AG04450 (cell line): ENCODE measurements at regions not wholly inside any gene's neighbourhood (a gene's known extent, or its start where the extent isn't known, plus 50 kb on each side); places are given as distances from the start of the nearest gene placed in this dataset.

ENCODE experiments used
- CTCF ChIA-PET: fragments of 300-600, 350-600 bp; formaldehyde crosslinking; extraction: SDS; loops from one replicate; lab custom pipeline; 2022; ENCODE audit warnings: antibody characterized with exemption, inconsistent platforms; lab: Charles Lee
- POLR2A ChIA-PET: fragments of 350-600 bp; formaldehyde crosslinking; extraction: SDS; loops from one replicate; lab custom pipeline; 2021; ENCODE audit warnings: antibody characterized with exemption, inconsistent platforms; lab: Yijun Ruan, JAX
- DNase-seq: peaks from one replicate; pipeline ENCODE4 v3.0.0-alpha.2; 2011; ENCODE audit warnings: low read depth, low spot score
- H3K27ac ChIP-seq: one replicate; pipeline ENCODE4 v1.5.1; 2012; ENCODE audit warnings: low read depth, low read length, control low read depth
- H3K27me3 ChIP-seq: one replicate; pipeline ENCODE4 v1.6.0; 2012; ENCODE audit warnings: low read length; ENCODE audit not compliant: control insufficient read depth, insufficient read depth
- H3K4me3 ChIP-seq: 2 replicates; pipeline ENCODE4 v1.5.1; 2011; ENCODE audit warnings: mild to moderate bottlenecking, low read depth, low read length, control low read depth
- H3K9me3 ChIP-seq: 2 replicates; pipeline ENCODE4 v1.5.1; 2012; ENCODE audit warnings: low read length; ENCODE audit not compliant: control insufficient read depth, insufficient read depth
- TF ChIP-seq, protein P1 (sequence below): IDR thresholded peaks from 2 replicates; pipeline ENCODE4 v1.5.1; 2011; ENCODE audit warnings: low read depth, low read length, control low read depth, inconsistent platforms

DNA sequence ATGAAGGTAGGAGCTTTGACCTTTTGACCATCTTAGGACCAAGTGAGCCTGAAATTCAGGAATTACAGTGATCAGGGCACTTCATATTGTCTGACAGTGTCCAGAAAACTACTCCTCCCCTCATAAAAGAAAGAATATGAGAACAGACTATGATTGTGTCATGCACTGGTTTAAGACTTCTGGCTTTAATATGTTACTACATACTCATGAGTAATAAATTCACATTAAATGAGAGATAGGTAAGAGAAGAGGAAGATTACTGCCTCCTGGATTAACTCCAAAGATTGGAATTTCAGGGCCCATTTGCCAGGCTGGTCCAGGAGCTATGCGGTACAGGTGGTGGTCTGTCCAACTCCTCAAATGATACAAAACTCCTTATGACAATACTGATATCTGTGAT, 213.5 kb upstream of the ADRA1B start:
- H3K9me3 ChIP-seq, result no peaks in the 10 kb centered on the region
- ChIA-PET POLR2A (no interaction called here), CTCF (no interaction called here)
- TF ChIP-seq, protein P1, sequence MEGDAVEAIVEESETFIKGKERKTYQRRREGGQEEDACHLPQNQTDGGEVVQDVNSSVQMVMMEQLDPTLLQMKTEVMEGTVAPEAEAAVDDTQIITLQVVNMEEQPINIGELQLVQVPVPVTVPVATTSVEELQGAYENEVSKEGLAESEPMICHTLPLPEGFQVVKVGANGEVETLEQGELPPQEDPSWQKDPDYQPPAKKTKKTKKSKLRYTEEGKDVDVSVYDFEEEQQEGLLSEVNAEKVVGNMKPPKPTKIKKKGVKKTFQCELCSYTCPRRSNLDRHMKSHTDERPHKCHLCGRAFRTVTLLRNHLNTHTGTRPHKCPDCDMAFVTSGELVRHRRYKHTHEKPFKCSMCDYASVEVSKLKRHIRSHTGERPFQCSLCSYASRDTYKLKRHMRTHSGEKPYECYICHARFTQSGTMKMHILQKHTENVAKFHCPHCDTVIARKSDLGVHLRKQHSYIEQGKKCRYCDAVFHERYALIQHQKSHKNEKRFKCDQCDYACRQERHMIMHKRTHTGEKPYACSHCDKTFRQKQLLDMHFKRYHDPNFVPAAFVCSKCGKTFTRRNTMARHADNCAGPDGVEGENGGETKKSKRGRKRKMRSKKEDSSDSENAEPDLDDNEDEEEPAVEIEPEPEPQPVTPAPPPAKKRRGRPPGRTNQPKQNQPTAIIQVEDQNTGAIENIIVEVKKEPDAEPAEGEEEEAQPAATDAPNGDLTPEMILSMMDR, result no peak
- H3K4me3 ChIP-seq, result no peak overlapping the region
- DNase-seq, result no peak
- H3K27me3 ChIP-seq, result peaks cover 10% of the 10 kb centered on the region
- H3K27ac ChIP-seq, result no peak overlapping the region

GRCh38 chr5:159704160-159704559, 212.1 kb upstream of the ADRA1B start:
- no peak for DNase-seq
- Histone ChIP-seq H3K27me3 (peaks cover 10% of the 10 kb centered on the region), H3K9me3 (no peaks in the 10 kb centered on the region), H3K27ac (no peak overlapping the region), H3K4me3 (no peak overlapping the region)
- CTCF ChIA-PET, result no interaction called here
- TF ChIP-seq, protein P1, result no peak
- POLR2A ChIA-PET, result no interaction called here

- no peak for DNase-seq
- TF ChIP-seq, protein P1, result no peak
- Histone ChIP-seq H3K4me3 (no peak overlapping the region), H3K27me3 (peaks cover 17% of the 10 kb centered on the region), H3K9me3 (no peaks in the 10 kb centered on the region), H3K27ac (no peak overlapping the region)
- POLR2A ChIA-PET, result no interaction called here
- CTCF ChIA-PET, result no interaction called here
Measured at GRCh38 chr5:159705948-159706347, 210.3 kb upstream of the ADRA1B start.

GRCh38 chr5:159708090-159708489, 208.2 kb upstream of the ADRA1B start:
- CTCF ChIA-PET, result no interaction called here
- POLR2A ChIA-PET, result no interaction called here
- DNase-seq, result no peak
- Histone ChIP-seq H3K4me3 (no peak overlapping the region), H3K27ac (no peak overlapping the region), H3K27me3 (peaks cover 20% of the 10 kb centered on the region), H3K9me3 (no peaks in the 10 kb centered on the region)
- TF ChIP-seq, protein P1, result no peak

DNA sequence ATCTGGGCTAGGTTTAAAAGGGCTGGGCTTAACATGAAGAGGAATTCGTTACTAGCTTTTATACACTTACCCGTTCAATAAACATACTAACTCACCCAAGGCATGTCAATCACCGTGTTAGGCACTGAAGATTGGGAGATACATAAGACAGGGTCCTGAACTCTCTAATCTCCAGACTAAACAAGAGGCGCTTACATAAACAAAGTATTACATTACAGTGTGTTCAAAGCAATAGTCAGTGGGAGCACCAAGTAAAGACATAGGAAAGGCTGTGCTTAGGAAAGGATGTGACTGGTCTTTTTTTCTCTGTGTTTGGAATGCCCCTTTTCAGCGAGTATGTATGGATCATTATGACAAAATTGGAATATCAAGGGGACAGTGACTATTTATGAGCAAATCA, 203.6 kb upstream of the ADRA1B start:
- Histone ChIP-seq H3K27ac (no peak overlapping the region), H3K9me3 (no peaks in the 10 kb centered on the region), H3K4me3 (no peak overlapping the region), H3K27me3 (peaks cover 13% of the 10 kb centered on the region)
- TF ChIP-seq, protein P1, result no peak
- DNase-seq, result no peak
- ChIA-PET CTCF (interaction anchor here (0.5 to 0.6 kb wide), 2 partner anchors 204 to 250 kb away, joined by 3 to 4 read pairs; partner anchors contain the start of gene ADRA1B), POLR2A (no interaction called here)
